ENCODE measurements at regions not wholly inside any gene's neighbourhood (a gene's known extent, or its start where the extent isn't known, plus 50 kb on each side); places are given as distances from the start of the nearest gene placed in this dataset.
"Not testable (repeated sequence)": the region's sequence is repeated elsewhere in the genome, so short reads cannot be mapped to it uniquely, and the experiment has no call there.

DNA sequence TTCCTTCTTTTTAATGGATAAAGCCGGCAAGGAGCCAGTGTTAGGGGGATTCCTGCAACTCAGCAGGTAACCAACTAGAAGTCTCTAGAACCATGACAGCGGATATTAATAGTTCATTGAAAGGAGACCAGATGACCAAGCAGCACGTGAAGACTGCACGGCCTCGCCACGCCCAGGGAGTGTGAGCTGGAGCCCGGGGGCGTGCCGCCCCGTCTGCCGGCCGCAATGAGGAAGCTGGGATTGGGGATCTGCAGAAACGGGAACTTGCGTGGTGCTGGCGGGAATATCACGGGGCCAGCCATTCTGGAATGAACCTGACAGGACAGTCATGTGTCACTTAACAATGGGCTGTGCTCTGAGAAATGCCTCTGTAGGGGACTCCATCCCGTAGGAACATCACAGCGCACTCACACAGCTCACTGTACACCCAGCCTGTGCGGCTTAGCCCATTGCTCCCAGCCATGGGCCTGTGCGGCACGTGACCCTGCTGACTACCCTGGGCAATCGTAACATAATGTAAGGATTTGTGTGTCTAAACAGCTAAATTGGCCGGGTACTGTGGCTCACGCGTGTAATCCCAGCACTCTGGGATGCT lies 4092.8 kb upstream of the TPTE start:
- not testable (repeated sequence) for DNase-seq (ENCODE audit: low read depth in 2 of 3, low spot score in 2 of 3)

DNA sequence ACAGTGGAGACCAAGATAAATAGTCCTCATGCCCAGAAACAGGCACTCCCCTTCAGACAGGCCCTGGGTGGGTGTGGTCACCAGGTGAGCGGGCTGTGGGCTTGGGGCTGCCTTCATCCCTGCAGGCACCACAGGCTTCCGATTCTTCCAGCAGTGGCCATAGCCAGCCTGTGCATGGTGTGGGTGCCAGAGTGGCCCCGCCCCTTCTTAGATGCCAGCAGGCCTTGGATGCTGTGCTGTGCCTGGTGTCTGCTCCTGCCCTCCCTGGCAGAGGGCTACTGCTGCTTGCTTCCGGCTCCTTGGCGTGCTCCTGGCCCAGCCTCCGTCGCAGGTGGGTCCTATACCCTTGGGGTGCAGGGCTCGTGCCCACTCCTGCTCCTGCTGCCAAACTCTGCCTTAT lies 4091.5 kb upstream of the TPTE start:
- DNase-seq (ENCODE audit: low read depth in 2 of 3, low spot score in 2 of 3) = not testable (repeated sequence)

DNA sequence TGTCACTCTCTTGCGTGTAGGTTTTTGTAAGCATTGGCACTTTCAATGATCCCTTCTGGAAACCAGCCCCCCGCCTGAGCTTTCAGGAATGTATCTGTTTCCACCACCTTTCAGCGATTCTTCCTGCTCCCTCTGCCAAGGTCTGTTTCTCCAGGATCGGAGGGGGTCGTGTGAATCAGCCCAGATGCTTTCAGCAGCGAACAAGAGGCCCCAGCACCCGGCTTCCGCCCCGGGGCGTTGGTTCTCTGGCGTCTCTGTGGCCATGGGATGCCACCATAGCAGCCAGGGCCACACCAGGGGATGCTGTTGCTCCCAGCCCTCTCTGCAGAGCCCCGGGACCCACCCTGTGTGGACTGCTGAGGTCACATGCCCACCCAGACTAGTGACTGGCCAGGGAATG lies 4088.2 kb upstream of the TPTE start:
- DNase-seq (ENCODE audit: low read depth in 2 of 3, low spot score in 2 of 3) = not testable (repeated sequence)

DNA sequence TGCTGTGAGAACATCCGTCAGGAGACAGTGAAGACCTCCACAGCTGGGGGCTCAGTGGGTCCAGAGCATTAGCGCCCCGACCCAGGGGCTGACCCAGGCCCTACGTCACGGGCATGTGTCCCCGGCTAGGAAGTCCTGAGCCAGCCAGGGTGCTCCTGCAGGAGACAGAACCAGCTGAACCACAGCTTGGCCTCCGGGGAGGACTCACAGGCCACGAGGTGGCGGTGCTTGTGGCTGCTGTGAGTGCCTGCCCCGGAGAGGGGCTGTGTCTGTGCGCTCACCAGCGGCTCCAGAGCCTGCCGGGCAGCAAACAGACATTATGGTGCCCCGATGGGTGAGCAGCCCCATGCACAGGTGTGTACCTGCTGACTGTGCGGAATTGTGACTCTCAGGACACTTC lies 4085.2 kb upstream of the TPTE start:
- not testable (repeated sequence) for DNase-seq (ENCODE audit: low read depth in 2 of 3, low spot score in 2 of 3)

DNA sequence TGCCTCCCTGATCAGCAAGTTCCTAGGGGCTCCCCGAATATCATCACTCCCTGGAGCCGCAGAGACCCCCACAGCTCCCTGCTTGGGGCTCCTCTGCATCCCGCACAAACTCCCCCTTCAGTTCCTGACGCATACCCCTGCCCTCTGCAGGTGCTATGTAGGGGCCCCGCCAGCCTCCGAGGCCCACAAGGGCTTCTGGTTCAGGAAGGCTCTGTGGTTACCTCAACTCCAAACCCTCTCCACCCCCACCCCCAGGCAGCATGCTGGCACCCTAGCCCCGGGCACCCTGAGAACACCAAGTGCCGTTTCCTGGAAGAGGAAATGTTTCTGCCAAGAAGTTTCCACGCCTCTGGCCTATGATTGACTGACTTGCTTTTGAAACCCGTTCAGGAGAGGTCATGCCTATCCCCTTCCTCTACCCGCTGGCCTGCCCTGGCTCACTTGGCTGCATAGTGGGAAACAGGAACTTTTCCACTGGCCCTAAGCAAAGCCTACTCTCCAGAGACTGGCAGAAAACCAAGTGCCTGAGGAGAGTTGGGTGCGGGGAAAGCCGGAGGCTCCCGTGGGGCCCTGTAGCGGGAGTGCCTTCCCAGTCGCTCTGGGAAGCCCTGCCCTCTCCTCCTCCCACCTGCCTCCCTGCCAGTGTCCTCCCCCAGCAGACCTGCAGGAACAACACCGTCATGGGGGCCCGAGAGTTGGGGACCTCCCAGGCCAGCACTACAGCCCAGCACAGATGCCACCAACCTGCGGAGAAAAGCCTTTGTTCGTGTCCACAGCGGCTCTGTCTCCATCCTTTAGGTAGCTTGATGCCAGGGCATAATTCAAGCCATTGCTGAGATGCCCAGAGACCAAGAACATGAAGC lies 4084.2 kb upstream of the TPTE start:
- not testable (repeated sequence) for DNase-seq (ENCODE audit: low read depth in 2 of 3, low spot score in 2 of 3)

DNA sequence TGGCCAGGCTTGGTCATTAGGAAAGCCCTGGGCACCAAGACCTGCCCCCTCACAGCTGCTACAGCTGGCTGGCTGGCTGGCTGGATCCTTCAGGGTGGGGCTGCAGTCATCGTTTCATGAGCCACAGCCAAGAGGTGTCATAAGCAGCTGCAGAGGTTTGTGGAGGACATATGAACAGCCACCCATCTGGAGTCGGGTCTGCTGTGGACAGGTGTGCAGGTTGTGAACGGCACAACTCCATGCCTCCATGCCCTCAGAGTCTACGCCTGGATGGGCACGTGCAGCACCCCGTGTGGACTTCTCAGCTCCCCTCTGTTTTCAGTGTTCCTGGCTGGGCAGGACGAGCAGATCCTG lies 4083.6 kb upstream of the TPTE start:
- not testable (repeated sequence) for DNase-seq (ENCODE audit: low read depth in 2 of 3, low spot score in 2 of 3)

DNA sequence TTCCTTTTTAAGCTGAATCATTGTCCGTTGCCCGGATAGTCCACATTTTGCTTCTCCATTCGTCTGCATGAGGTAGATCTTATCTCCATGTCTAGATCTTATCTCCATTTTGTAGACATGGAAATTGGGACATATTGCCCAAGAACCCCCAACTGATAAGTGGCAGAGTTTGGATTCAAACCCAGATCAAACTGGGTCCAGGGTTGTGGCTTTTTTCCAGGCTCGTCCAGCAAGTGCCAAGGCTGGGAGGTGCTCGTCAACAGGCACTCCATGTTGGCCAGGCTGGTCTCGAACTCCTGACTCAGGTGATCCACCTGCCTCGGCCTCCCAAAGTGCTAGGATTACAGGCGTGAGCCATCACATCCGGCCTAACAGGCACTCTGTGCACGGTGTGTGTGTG lies 4082.3 kb upstream of the TPTE start:
- not testable (repeated sequence) for DNase-seq (ENCODE audit: low read depth in 2 of 3, low spot score in 2 of 3)

DNA sequence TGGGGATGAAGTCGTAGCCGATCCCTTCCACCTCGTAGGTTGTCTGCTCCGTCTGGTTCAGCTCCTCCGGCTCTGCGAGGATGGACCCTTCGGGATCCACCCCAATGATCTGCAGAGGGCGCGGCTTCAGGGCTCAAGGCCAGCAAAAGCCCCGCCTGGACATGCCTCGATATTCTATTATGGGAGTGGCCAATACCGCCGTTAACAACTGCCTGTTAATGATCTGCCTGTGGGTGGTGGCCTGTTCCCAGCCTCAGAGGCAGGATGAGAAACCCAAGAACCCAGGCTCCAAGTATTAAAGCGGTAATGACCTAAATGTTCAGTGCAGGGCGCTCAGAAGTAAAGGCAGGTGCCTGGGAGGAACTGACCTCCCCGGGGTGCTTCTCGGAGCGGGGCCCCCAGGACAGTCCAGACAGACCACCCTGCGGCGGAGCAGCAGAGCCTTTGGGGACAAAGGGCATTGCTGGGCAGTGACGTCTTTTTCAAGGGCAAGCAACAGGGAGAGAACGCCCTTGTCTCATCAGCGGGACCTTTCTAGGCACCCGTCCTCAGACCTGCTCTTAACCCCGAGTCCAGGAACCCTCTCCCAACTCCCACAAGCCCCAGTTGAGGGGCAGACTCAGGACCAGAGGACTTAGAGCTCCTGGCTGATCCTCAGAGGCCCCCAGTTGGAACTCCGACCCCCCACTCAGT lies 4066.6 kb upstream of the TPTE start:
- not testable (repeated sequence) for DNase-seq (ENCODE audit: low read depth in 2 of 3, low spot score in 2 of 3)

DNA sequence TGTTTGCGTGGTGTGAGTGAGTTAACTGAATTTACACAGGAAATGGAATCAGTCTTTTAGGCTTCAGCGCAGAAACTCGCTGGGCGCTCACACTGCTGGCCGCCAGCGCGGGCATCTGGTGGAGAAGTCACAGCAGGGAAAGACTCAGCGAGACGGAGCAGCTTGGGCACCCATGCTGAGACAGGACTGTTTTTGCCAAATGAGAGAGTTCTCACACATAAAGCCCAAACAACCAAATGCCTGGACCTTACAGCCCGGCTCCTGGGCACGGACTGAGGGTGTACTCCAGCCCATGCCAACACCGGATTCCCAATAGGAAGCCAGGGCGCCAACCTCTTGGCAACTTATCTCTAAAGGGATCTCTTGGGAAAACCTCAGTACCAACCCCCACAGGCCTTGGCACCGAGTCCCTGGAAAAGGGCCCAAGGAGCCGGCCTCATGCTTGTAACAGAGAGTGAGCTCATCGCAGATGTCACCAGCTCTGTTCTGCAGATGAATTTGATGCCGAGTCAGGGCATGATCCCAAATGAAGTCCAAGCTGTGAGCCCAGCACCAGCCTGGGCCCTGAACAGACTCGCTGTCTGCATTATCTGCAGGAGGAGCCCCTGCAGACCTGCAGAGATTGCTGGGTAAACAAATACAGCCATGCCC lies 4065.2 kb upstream of the TPTE start:
- DNase-seq (ENCODE audit: low read depth in 2 of 3, low spot score in 2 of 3) = not testable (repeated sequence)

DNA sequence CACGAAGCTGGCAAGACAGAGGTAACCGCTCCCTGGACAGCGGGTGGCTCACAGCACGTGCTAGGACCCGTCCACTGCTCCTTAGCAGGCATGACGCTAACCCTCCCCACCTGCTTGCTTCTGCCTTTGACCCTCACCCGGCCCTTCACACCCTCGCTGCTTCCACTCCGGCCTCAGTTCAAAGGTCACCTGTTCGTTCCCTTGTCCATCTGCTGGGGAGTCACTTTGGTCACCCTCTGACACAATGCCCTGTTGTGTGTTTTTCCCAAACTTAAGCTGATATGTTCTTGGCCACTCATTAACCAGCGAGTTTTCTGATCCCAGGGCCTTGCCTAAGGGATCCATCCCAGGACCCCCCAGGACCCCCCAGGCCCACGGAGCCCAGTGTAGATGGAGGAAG lies 4061.6 kb upstream of the TPTE start:
- not testable (repeated sequence) for DNase-seq (ENCODE audit: low read depth in 2 of 3, low spot score in 2 of 3)

DNA sequence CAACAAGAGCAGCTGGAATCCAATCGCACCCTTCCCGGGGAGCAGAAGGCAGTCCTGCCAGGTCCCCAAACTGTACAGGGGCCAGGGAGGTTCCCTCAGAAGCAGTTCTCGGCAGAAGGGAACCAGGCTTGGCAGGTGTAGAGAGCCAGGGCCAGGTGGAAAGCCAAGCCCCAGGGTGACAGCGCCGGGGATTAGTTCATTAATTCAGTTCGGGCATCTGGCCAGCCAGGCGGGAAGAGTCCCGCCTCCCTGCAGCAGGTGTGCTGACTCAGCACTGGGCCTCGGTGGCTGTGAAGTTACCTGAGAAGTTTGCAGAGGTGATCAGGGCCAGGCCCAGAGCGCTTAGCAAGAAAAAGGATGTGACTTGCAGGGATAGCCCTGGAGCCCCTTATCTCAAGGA lies 4060.0 kb upstream of the TPTE start:
- not testable (repeated sequence) for DNase-seq (ENCODE audit: low read depth in 2 of 3, low spot score in 2 of 3)

DNA sequence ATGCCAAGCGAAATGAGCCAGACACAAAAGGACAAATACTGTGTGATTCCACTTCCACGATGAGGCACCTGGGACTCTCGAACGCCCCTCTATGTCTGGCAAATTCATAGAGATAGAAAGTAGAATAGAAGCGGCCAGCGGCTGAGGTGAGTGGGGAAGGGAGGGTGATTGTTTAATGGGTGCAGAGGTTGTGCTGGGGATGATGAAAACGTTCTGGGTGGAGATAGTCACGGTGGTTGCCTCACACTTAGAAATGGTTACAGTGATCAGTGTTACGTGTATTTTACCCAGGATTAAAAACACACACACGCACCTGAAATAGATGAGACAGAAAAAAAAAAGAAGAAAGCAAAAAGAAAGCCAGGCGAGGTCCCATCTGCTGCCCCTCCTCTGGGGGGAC lies 4057.0 kb upstream of the TPTE start:
- not testable (repeated sequence) for DNase-seq (ENCODE audit: low read depth in 2 of 3, low spot score in 2 of 3)

DNA sequence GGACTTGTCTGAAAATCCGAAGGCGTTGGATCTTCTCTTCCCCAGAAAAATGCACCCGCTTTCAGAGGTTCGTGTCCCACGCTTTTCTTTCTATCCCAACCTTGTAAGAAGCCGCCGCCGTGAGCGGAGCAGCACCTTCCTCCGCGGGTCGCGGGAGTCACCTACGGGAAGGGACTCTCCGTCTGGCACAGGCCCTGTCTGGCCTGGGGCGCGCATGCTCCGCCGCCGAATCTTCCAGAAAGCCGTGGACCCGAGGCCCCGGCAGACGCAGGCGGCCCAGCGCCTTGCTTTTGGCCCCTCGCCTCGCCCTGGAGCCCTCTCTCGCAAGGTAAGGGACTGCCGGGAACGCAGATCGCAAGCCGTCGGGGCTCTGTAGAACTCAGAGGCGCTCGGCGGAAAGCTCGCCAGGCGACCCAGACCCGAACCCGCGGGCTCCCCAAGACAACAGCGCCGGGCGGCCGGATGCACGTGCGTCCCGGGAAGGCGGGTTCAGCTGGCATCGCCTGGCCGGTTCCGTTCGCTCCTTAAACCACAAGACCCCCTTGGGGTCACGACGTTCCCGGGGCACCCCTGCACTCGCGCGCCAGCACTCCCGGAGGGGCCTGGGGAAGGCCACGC lies 4055.2 kb upstream of the TPTE start:
- not testable (repeated sequence) for DNase-seq (ENCODE audit: low read depth in 2 of 3, low spot score in 2 of 3)

DNA sequence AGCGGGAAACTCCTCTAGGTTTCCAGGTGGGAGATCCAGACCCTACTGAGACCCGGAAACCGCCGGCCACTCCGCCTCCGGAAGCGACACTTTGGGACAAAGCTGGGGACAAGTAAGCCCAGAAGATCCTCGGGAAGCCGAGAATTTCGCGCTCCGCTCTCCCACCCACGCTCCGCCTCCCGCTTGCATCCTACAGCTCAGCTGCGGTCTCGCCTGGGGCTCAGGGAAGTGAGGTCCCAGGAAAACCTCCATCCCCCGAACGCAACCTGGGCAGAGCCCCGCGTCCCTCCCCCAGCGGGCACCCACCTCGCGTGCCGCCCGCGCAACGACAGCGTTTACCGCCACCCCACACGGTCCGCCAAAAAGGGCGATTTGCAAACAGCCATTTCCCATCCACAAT lies 4054.7 kb upstream of the TPTE start:
- not testable (repeated sequence) for DNase-seq (ENCODE audit: low read depth in 2 of 3, low spot score in 2 of 3)

DNA sequence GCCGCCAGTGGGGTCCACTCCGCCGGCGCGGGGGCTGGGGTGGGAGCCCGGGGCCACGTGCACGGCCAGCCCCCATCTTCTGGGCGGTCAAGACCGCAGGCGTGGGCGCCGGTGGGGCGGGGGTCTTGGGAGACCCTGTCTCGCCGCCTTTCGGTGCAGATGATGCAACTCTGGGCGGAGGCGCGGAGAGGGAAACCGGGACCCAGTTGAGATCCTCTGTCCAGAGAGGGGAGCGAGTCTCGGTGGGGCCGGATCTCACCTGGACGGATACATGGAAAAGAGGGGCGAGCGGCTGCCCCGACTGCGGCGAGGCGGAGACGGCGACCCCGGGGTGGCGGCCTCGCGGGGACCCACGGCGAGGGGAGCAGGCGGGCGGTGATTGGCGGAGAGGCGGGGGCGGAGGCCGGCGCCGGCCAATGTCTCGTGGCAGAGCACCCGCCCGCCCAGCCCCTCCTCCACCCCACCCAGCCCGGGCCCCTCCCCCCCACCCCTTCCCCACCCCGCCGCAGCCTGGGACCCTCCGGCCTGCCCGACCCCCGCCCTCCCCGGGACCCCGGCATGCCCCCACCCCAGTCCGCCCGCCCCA lies 4054.1 kb upstream of the TPTE start:
- DNase-seq (ENCODE audit: low read depth in 2 of 3, low spot score in 2 of 3) = not testable (repeated sequence)

DNA sequence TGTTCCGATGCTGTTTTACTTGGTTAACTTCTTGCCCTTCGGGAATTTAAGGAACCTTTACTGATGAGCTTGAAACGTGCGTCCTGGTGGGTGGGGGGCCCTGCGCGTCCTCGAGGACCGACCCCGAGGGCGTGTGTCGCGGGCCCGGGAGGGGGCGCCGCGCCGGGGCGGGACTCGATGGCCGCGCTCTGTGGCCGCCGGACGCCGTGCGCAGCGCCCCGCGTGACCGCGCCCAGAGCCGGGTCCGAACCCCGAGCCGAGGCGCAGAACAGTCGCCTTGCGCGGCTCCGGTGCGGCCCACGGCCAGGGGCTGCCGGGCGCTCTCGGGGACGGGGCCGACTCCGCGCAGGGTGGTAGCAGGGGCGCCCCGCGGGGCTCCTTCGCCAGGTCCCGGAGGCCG lies 4053.5 kb upstream of the TPTE start:
- DNase-seq (ENCODE audit: low read depth in 2 of 3, low spot score in 2 of 3) = not testable (repeated sequence)

DNA sequence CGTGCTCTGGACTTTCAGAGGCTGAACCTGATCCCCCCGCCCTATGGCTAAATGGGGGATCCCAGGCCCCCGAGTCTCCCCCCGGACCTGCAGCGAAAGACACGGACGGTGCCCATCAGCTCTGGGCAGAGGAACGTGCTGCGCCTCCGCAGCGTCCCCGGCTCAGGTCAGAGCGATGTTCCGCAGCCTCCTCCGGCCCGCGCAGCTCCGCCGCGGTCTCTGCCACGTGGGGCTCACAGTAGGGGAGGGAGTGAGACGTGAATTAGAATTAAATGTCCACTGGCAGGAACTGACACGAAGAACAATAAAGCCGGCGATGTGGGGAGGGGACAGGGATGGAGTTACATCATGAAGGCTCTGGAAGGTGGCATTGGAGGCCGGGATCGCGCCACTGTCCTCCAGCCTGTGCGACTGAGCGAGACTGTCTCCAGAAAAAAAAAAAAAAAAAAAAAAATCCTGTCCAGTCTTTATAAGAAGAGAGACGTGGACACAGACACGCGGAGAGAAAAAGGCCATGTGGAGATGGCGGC lies 4053.0 kb upstream of the TPTE start:
- not testable (repeated sequence) for DNase-seq (ENCODE audit: low read depth in 2 of 3, low spot score in 2 of 3)

DNA sequence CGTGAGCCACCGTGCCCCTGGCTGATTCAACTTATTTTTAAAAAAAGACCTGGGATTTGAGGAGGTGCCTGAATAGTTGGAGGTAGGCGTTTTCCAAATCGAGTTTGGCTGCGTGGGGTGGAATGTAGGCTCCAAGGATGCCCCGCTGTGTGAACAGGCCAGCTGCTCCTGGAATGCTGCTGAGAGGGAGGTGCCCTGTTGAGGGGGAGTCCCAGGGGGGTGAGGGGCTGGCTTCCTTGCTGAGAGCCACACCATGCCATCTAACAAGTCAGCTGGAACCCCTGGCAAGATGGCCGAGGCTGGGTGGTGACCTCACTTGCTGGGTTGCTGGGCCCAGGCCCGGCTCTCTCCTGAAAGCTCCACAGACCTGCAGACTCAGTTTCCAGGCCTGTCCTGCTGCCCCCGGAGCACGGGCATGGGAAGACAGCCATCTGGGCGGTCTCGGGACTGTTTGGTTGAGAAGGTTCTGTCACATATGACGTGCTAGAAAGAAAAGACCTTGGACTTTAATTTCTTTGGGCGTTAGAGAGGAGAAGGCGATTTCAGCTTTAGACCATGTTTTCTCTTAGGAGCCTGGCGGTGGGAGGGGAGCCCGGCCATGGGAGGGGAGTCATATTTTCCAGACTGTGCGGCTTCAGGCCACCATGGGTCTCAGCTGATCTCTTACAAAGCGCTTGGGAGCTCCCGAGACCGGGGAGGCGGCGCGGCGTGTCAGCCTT lies 4047.0 kb upstream of the TPTE start:
- DNase-seq (ENCODE audit: low read depth in 2 of 3, low spot score in 2 of 3) = not testable (repeated sequence)

DNA sequence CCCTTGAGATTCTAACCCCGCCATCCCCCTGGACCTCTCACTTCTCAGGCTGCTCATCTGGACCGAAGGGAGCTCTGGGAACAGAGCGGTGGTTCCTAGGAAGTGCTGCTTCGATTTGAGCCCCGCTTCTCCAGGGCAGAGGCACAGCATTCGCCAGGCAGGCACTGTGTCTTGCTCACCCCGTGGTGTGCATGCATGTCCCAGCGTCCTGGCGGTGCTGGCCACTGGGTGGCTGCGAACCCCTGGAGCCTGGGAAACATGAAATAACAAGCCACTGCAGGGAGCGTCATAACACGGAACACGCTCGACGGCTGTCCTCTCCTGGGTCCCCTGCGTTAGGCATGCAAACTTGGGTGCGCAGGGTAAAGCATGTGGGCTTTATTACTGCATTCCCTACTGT lies 4040.3 kb upstream of the TPTE start:
- not testable (repeated sequence) for DNase-seq (ENCODE audit: low read depth in 2 of 3, low spot score in 2 of 3)
